ENCODE measurements at regions not wholly inside any gene's neighbourhood (a gene's known extent, or its start where the extent isn't known, plus 50 kb on each side); places are given as distances from the start of the nearest gene placed in this dataset.

GRCh38 chr3:124588794-124589193, 141.5 kb upstream of the UMPS start:
- peak in 1 of 2 donors; percentile 26 for ATAC-seq

- no peak for ATAC-seq
Measured at GRCh38 chr3:124591699-124592098, 138.6 kb upstream of the UMPS start.

- peak; percentile 72 to 82 for ATAC-seq
Measured at GRCh38 chr3:124592658-124593441, 137.4 kb upstream of the UMPS start.

GRCh38 chr3:124593442-124593829, 136.8 kb upstream of the UMPS start:
- ATAC-seq: no peak

- no peak for ATAC-seq
Measured at GRCh38 chr3:124594581-124594980, 135.7 kb upstream of the UMPS start.

GRCh38 chr3:124597273-124597672, 133.0 kb upstream of the UMPS start:
- no peak for ATAC-seq

- no peak for ATAC-seq
Measured at GRCh38 chr3:124597979-124598378, 132.3 kb upstream of the UMPS start.

GRCh38 chr3:124599147-124599765, 131.0 kb upstream of the UMPS start:
- no peak for ATAC-seq

- ATAC-seq: no peak
Measured at GRCh38 chr3:124599779-124600693, 130.2 kb upstream of the UMPS start.

- ATAC-seq: no peak
Measured at GRCh38 chr3:124600765-124601164, 129.5 kb upstream of the UMPS start.

GRCh38 chr3:124601190-124601589, 129.1 kb upstream of the UMPS start:
- no peak for ATAC-seq

GRCh38 chr3:124602980-124603627, 127.1 kb upstream of the UMPS start:
- ATAC-seq: no peak

GRCh38 chr3:124605781-124606579, 124.3 kb upstream of the UMPS start:
- ATAC-seq: no peak

- no peak for ATAC-seq
Measured at GRCh38 chr3:124607163-124607562, 123.1 kb upstream of the UMPS start.

- no peak for ATAC-seq
Measured at GRCh38 chr3:124609402-124609801, 120.8 kb upstream of the UMPS start.

- no peak for ATAC-seq
Measured at GRCh38 chr3:124610130-124610529, 120.1 kb upstream of the UMPS start.

- ATAC-seq: no peak
Measured at GRCh38 chr3:124611520-124611919, 118.7 kb upstream of the UMPS start.

- ATAC-seq: no peak
Measured at GRCh38 chr3:124615896-124616543, 114.2 kb upstream of the UMPS start.

- no peak for ATAC-seq
Measured at GRCh38 chr3:124617177-124617576, 113.1 kb upstream of the UMPS start.

GRCh38 chr3:124619887-124620599, 110.2 kb upstream of the UMPS start:
- peak; percentile 72 to 82 for ATAC-seq

GRCh38 chr3:124620600-124621063, 109.6 kb upstream of the UMPS start:
- peak; percentile 77 to 83 for ATAC-seq

Measured in activated CD4-positive, CD25-positive, alpha-beta regulatory T cell treated with anti-CD3 and anti-CD28 coated beads, Interleukin-2, amount 50 U/mL, for 24 hours (primary cell).